ENCODE measurements at regions not wholly inside any gene's neighbourhood (a gene's known extent, or its start where the extent isn't known, plus 50 kb on each side); places are given as distances from the start of the nearest gene placed in this dataset.

- no peaks in the 10 kb centered on the region for H3K9me3 ChIP-seq (ENCODE audit: control insufficient read depth in 3 of 3, low read length in 3 of 3)
- no peak overlapping the region for H3K27ac ChIP-seq (ENCODE audit: low read depth, low read length)
- no peaks in the 10 kb centered on the region for H3K4me1 ChIP-seq (ENCODE audit: control insufficient read depth in 3 of 3, insufficient read depth in 3 of 3, low read length in 3 of 3)
Measured at GRCh38 chr12:105798256-105798845, 340.4 kb downstream of the NUAK1 start.

GRCh38 chr12:105799103-105799502 is 339.7 kb downstream of the NUAK1 start:
- Histone ChIP-seq H3K4me1 (ENCODE audit: control insufficient read depth in 3 of 3, insufficient read depth in 3 of 3, low read length in 3 of 3) (no peaks in the 10 kb centered on the region), H3K27me3 (ENCODE audit: control insufficient read depth in 3 of 3, insufficient read depth in 3 of 3, low read length in 3 of 3) (no peaks in the 10 kb centered on the region), H3K4me3 (ENCODE audit: low read length in 3 of 3) (no peak overlapping the region), H3K9ac (ENCODE audit: low read depth in 1 of 3, low read length in 3 of 3) (no peak overlapping the region), H3K27ac (ENCODE audit: low read depth, low read length) (no peak overlapping the region), H3K36me3 (ENCODE audit: control insufficient read depth in 3 of 3, insufficient read depth in 3 of 3, low read length in 3 of 3) (no peaks in the 10 kb centered on the region), H3K9me3 (ENCODE audit: control insufficient read depth in 3 of 3, low read length in 3 of 3) (no peaks in the 10 kb centered on the region)

More at GRCh38 chr12:105798256-105798845, 340.4 kb downstream of the NUAK1 start:
- H3K9ac ChIP-seq (ENCODE audit: low read depth in 1 of 3, low read length in 3 of 3), result no peak overlapping the region
- H3K36me3 ChIP-seq (ENCODE audit: control insufficient read depth in 3 of 3, insufficient read depth in 3 of 3, low read length in 3 of 3), result no peaks in the 10 kb centered on the region
- H3K27me3 ChIP-seq (ENCODE audit: control insufficient read depth in 3 of 3, insufficient read depth in 3 of 3, low read length in 3 of 3), result no peaks in the 10 kb centered on the region
- H3K4me3 ChIP-seq (ENCODE audit: low read length in 3 of 3), result no peak overlapping the region

- H3K9me3 ChIP-seq (ENCODE audit: control insufficient read depth in 3 of 3, low read length in 3 of 3), result no peaks in the 10 kb centered on the region
- peaks cover 0 to 7% (median 5%) of the 10 kb centered on the region in 3 donors for H3K4me1 ChIP-seq (ENCODE audit: control insufficient read depth in 3 of 3, insufficient read depth in 3 of 3, low read length in 3 of 3)
- H3K27me3 ChIP-seq (ENCODE audit: control insufficient read depth in 3 of 3, insufficient read depth in 3 of 3, low read length in 3 of 3), result no peaks in the 10 kb centered on the region
- H3K4me3 ChIP-seq (ENCODE audit: low read length in 3 of 3), result no peak overlapping the region
- H3K36me3 ChIP-seq (ENCODE audit: control insufficient read depth in 3 of 3, insufficient read depth in 3 of 3, low read length in 3 of 3), result no peaks in the 10 kb centered on the region
- no peak overlapping the region for H3K9ac ChIP-seq (ENCODE audit: low read depth in 1 of 3, low read length in 3 of 3)
- H3K27ac ChIP-seq (ENCODE audit: low read depth, low read length), result peak overlapping the region; percentile 2
Measured at GRCh38 chr12:105801351-105801750, 337.4 kb downstream of the NUAK1 start.

DNA sequence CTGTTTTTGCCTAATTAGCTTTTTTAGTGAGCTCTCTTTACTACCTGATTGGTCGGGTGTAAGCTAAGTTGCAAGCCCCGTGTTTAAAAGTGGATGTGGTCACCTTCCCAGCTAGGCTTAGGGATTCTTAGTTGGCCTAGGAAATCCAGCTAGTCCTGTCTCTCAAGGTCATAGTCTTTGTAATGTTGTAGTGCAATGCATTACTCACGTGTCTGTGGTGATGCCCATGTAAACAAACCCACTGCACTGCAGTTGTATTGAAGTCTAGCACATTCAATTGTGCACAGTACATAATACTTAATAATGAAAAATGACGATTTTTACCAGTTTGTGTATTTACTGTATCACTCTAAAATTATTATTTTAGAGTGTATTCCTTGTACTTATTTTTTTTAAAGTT is 335.5 kb downstream of the NUAK1 start:
- Histone ChIP-seq H3K4me3 (ENCODE audit: low read length in 3 of 3) (no peak overlapping the region), H3K36me3 (ENCODE audit: control insufficient read depth in 3 of 3, insufficient read depth in 3 of 3, low read length in 3 of 3) (no peaks in the 10 kb centered on the region), H3K27me3 (ENCODE audit: control insufficient read depth in 3 of 3, insufficient read depth in 3 of 3, low read length in 3 of 3) (no peaks in the 10 kb centered on the region), H3K27ac (ENCODE audit: low read depth, low read length) (no peak overlapping the region), H3K9ac (ENCODE audit: low read depth in 1 of 3, low read length in 3 of 3) (no peak overlapping the region), H3K9me3 (ENCODE audit: control insufficient read depth in 3 of 3, low read length in 3 of 3) (no peaks in the 10 kb centered on the region), H3K4me1 (ENCODE audit: control insufficient read depth in 3 of 3, insufficient read depth in 3 of 3, low read length in 3 of 3) (peaks cover 0 to 7% (median 5%) of the 10 kb centered on the region in 3 donors)

- Histone ChIP-seq H3K4me3 (ENCODE audit: low read length in 3 of 3) (no peak overlapping the region), H3K27me3 (ENCODE audit: control insufficient read depth in 3 of 3, insufficient read depth in 3 of 3, low read length in 3 of 3) (no peaks in the 10 kb centered on the region), H3K9me3 (ENCODE audit: control insufficient read depth in 3 of 3, low read length in 3 of 3) (no peaks in the 10 kb centered on the region), H3K9ac (ENCODE audit: low read depth in 1 of 3, low read length in 3 of 3) (no peak overlapping the region), H3K27ac (ENCODE audit: low read depth, low read length) (no peak overlapping the region), H3K36me3 (ENCODE audit: control insufficient read depth in 3 of 3, insufficient read depth in 3 of 3, low read length in 3 of 3) (no peaks in the 10 kb centered on the region), H3K4me1 (ENCODE audit: control insufficient read depth in 3 of 3, insufficient read depth in 3 of 3, low read length in 3 of 3) (peaks cover 0 to 7% (median 5%) of the 10 kb centered on the region in 3 donors)
Measured at GRCh38 chr12:105804591-105805265, 334.0 kb downstream of the NUAK1 start.

GRCh38 chr12:105805730-105806399 is 332.9 kb downstream of the NUAK1 start:
- Histone ChIP-seq H3K9ac (ENCODE audit: low read depth in 1 of 3, low read length in 3 of 3) (no peak overlapping the region), H3K4me3 (ENCODE audit: low read length in 3 of 3) (no peak overlapping the region), H3K4me1 (ENCODE audit: control insufficient read depth in 3 of 3, insufficient read depth in 3 of 3, low read length in 3 of 3) (peaks cover 0 to 7% (median 5%) of the 10 kb centered on the region in 3 donors), H3K27me3 (ENCODE audit: control insufficient read depth in 3 of 3, insufficient read depth in 3 of 3, low read length in 3 of 3) (no peaks in the 10 kb centered on the region), H3K27ac (ENCODE audit: low read depth, low read length) (no peak overlapping the region), H3K36me3 (ENCODE audit: control insufficient read depth in 3 of 3, insufficient read depth in 3 of 3, low read length in 3 of 3) (no peaks in the 10 kb centered on the region), H3K9me3 (ENCODE audit: control insufficient read depth in 3 of 3, low read length in 3 of 3) (no peaks in the 10 kb centered on the region)

GRCh38 chr12:105806400-105806770 is 332.4 kb downstream of the NUAK1 start:
- no peak overlapping the region for H3K27ac ChIP-seq (ENCODE audit: low read depth, low read length)

DNA sequence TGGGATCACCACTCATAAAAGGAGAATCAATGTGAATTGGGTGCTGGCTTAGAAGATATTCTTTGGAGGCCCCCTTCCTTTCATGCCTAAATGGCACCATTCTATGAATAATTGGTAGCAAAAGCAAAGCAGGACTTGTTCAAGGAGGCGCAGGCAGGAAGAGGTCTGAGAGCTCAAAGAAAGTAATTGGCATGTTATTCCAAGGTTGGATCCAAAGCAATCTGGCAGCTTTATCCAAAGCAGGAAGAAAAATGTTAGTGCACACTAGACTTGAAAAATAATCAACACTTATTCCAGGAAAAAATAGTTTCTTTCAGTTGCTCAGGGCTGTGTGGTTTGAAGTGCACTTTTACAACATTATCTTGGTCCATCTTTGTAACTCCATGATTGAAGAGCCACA is 326.4 kb downstream of the NUAK1 start:
- Histone ChIP-seq H3K27ac (ENCODE audit: low read depth, low read length) (no peak overlapping the region), H3K9me3 (ENCODE audit: control insufficient read depth in 3 of 3, low read length in 3 of 3) (no peaks in the 10 kb centered on the region), H3K9ac (ENCODE audit: low read depth in 1 of 3, low read length in 3 of 3) (no peak overlapping the region), H3K4me3 (ENCODE audit: low read length in 3 of 3) (no peak overlapping the region), H3K27me3 (ENCODE audit: control insufficient read depth in 3 of 3, insufficient read depth in 3 of 3, low read length in 3 of 3) (no peaks in the 10 kb centered on the region), H3K36me3 (ENCODE audit: control insufficient read depth in 3 of 3, insufficient read depth in 3 of 3, low read length in 3 of 3) (no peaks in the 10 kb centered on the region), H3K4me1 (ENCODE audit: control insufficient read depth in 3 of 3, insufficient read depth in 3 of 3, low read length in 3 of 3) (no peaks in the 10 kb centered on the region)

More at GRCh38 chr12:105806400-105806770, 332.4 kb downstream of the NUAK1 start:
- H3K9ac ChIP-seq (ENCODE audit: low read depth in 1 of 3, low read length in 3 of 3), result no peak overlapping the region
- H3K4me1 ChIP-seq (ENCODE audit: control insufficient read depth in 3 of 3, insufficient read depth in 3 of 3, low read length in 3 of 3), result peaks cover 0 to 7% (median 5%) of the 10 kb centered on the region in 3 donors
- no peaks in the 10 kb centered on the region for H3K9me3 ChIP-seq (ENCODE audit: control insufficient read depth in 3 of 3, low read length in 3 of 3)
- H3K27me3 ChIP-seq (ENCODE audit: control insufficient read depth in 3 of 3, insufficient read depth in 3 of 3, low read length in 3 of 3), result no peaks in the 10 kb centered on the region
- no peaks in the 10 kb centered on the region for H3K36me3 ChIP-seq (ENCODE audit: control insufficient read depth in 3 of 3, insufficient read depth in 3 of 3, low read length in 3 of 3)
- no peak overlapping the region for H3K4me3 ChIP-seq (ENCODE audit: low read length in 3 of 3)

DNA sequence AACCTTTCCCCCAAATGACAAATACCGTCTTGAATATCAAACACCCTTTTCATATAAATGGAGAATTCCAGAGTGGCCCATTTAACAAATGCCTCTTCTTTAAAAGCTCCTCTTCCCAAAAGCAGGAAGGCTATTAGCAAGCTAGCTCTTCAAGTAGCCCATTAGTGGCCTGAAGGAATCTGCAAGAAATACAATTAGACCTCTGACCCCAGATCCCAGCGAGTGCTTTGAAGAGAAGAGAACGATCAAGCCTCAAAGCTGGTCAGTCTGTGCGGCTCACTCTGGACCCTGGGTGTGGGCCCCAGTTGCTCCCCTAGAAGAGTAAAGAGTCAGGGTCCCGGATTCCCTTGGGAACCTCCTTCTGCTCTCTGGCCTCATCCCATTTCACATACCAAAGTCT is 325.6 kb downstream of the NUAK1 start:
- no peaks in the 10 kb centered on the region for H3K27me3 ChIP-seq (ENCODE audit: control insufficient read depth in 3 of 3, insufficient read depth in 3 of 3, low read length in 3 of 3)
- H3K27ac ChIP-seq (ENCODE audit: low read depth, low read length), result no peak overlapping the region
- no peaks in the 10 kb centered on the region for H3K36me3 ChIP-seq (ENCODE audit: control insufficient read depth in 3 of 3, insufficient read depth in 3 of 3, low read length in 3 of 3)
- H3K9ac ChIP-seq (ENCODE audit: low read depth in 1 of 3, low read length in 3 of 3), result no peak overlapping the region
- H3K9me3 ChIP-seq (ENCODE audit: control insufficient read depth in 3 of 3, low read length in 3 of 3), result no peaks in the 10 kb centered on the region
- H3K4me1 ChIP-seq (ENCODE audit: control insufficient read depth in 3 of 3, insufficient read depth in 3 of 3, low read length in 3 of 3), result no peaks in the 10 kb centered on the region
- no peak overlapping the region for H3K4me3 ChIP-seq (ENCODE audit: low read length in 3 of 3)

DNA sequence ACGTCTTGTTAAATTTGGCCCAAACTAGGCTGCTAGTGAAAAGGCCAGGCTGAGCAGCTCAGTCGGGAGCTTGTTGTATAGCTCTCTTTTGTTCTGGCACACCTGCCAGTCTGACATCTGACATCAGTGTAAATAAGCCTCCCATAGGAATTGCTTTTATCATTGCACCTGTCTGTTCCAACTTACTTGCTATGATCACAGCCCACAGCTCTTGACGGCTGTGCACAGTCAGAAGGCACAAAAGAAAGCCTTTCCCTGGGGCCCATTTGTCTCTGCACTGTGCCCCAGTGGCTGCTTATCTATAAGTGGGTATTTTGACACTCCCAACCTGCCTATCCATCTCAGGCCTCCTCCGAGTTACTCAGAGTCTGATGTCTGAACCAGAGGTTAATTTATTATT is 324.5 kb downstream of the NUAK1 start:
- no peaks in the 10 kb centered on the region for H3K4me1 ChIP-seq (ENCODE audit: control insufficient read depth in 3 of 3, insufficient read depth in 3 of 3, low read length in 3 of 3)
- no peaks in the 10 kb centered on the region for H3K36me3 ChIP-seq (ENCODE audit: control insufficient read depth in 3 of 3, insufficient read depth in 3 of 3, low read length in 3 of 3)
- H3K27me3 ChIP-seq (ENCODE audit: control insufficient read depth in 3 of 3, insufficient read depth in 3 of 3, low read length in 3 of 3), result no peaks in the 10 kb centered on the region
- H3K9ac ChIP-seq (ENCODE audit: low read depth in 1 of 3, low read length in 3 of 3), result no peak overlapping the region
- no peaks in the 10 kb centered on the region for H3K9me3 ChIP-seq (ENCODE audit: control insufficient read depth in 3 of 3, low read length in 3 of 3)
- H3K27ac ChIP-seq (ENCODE audit: low read depth, low read length), result no peak overlapping the region
- no peak overlapping the region for H3K4me3 ChIP-seq (ENCODE audit: low read length in 3 of 3)
